DND-41 (cell line): ENCODE measurements at regions not wholly inside any gene's neighbourhood (a gene's known extent, or its start where the extent isn't known, plus 50 kb on each side); places are given as distances from the start of the nearest gene placed in this dataset.

Source experiments
- ATAC-seq: fragments of 200-7000 bp; cut with Tn5 transposase; 3 replicates; pipeline ENCODE4 v1.9.1; 2021; ENCODE audit warnings: low read depth; ENCODE audit not compliant: insufficient read depth
- DNase-seq: peaks from one replicate; pipeline ENCODE4 v3.0.0-alpha.2; 2020
- H2AFZ ChIP-seq: 2 replicates; pipeline ENCODE4 v1.6.0; 2012; ENCODE audit warnings: low read depth, low read length
- H3K27ac ChIP-seq: 2 replicates; pipeline ENCODE4 v1.5.1; 2012; ENCODE audit warnings: low read length, inconsistent platforms
- H3K27me3 ChIP-seq: fragments of 200-600 bp; sonication (generic); 2 replicates; pipeline ENCODE4 v1.6.0; 2012; ENCODE audit warnings: low read length, mild to moderate bottlenecking, inconsistent platforms; ENCODE audit not compliant: insufficient read depth, poor library complexity
- H3K36me3 ChIP-seq: 2 replicates; pipeline ENCODE4 v1.5.1; 2012; ENCODE audit warnings: low read length, inconsistent platforms; ENCODE audit not compliant: insufficient read depth
- H3K4me1 ChIP-seq: 2 replicates; pipeline ENCODE4 v1.5.1; 2012; ENCODE audit warnings: mild to moderate bottlenecking, low read length; ENCODE audit not compliant: insufficient read depth
- H3K4me2 ChIP-seq: 2 replicates; pipeline ENCODE4 v1.6.0; 2012; ENCODE audit warnings: mild to moderate bottlenecking, moderate library complexity, low read length, inconsistent platforms; ENCODE audit not compliant: insufficient read depth
- H3K4me3 ChIP-seq, 2 experiments: fragments of 200-600 bp in 1 of 2; shearing (Covaris generic) in 1 of 2; 2 replicates each; pipeline ENCODE4 v1.5.1; 2012 to 2016; ENCODE audit warnings: inconsistent platforms in 2 of 2, low read length in 2 of 2, mild to moderate bottlenecking in 2 of 2, low read depth in 1 of 2, moderate library complexity in 1 of 2
- H3K79me2 ChIP-seq: 2 replicates; pipeline ENCODE4 v1.6.0; 2012; ENCODE audit warnings: low read length, inconsistent platforms; ENCODE audit not compliant: insufficient read depth
- H3K9ac ChIP-seq: 2 replicates; pipeline ENCODE4 v1.6.0; 2012; ENCODE audit warnings: low read depth, mild to moderate bottlenecking, inconsistent platforms, low read length, moderate library complexity
- H3K9me3 ChIP-seq: 2 replicates; pipeline ENCODE4 v1.5.1; 2012; ENCODE audit warnings: low read length, moderate library complexity, mild to moderate bottlenecking, inconsistent platforms; ENCODE audit not compliant: insufficient read depth, severe bottlenecking
- H4K20me1 ChIP-seq: 2 replicates; pipeline ENCODE4 v1.6.0; 2012; ENCODE audit warnings: low read length; ENCODE audit not compliant: insufficient read depth
- EZH2 ChIP-seq: IDR thresholded peaks from 3 replicates; pipeline ENCODE4 v1.6.1; 2012; ENCODE audit warnings: borderline replicate concordance, low read depth, mild to moderate bottlenecking, moderate library complexity, low read length, inconsistent platforms; ENCODE audit not compliant: severe bottlenecking
- TF ChIP-seq, protein P1 (sequence below): IDR thresholded peaks from 2 replicates; pipeline ENCODE4 v1.5.1; 2012; ENCODE audit warnings: borderline replicate concordance, low read length, moderate library complexity, mild to moderate bottlenecking; ENCODE audit not compliant: poor library complexity, severe bottlenecking; ENCODE audit errors: extremely low read depth

DNA sequence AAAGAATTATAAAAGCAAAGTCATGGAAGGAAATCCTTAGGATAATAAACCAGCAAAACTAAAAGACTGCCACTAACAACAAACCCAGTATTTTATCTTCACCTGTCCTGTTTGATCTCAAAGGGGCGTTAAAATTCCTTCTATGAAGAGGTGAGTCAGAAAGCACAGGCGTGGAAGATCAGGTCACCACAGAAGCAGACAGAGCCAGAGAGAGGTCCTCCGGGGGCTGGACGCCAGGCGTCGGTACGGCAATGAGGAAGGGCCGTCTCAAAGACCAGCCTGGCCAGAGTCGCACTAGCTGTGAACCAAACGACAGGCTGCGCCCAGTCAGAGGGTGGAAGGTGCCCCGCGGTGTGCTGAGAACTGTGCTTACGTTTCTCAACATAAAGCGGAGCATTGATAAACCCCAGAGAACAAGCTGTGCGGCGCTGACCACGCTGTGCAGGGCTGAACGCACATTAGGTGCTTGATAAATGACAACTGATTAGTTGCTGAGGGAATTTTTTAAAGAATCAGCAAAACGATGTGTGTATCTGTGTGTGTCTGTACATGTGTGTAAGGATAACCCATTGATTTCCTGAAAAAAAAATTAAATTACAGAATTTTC, 85.6 kb downstream of the RNASET2 start:
- Histone ChIP-seq H3K27ac (no peak overlapping the region), H3K4me2 (no peak overlapping the region), H3K4me1 (no peaks in the 10 kb centered on the region), H3K9me3 (no peaks in the 10 kb centered on the region), H3K9ac (no peak overlapping the region), H3K36me3 (no peaks in the 10 kb centered on the region), H3K27me3 (no peaks in the 10 kb centered on the region), H3K4me3 (no peak overlapping the region), H3K79me2 (no peaks in the 10 kb centered on the region), H4K20me1 (peaks cover 3% of the 10 kb centered on the region; the same call in 1 of the 2 replicates), H2AFZ (no peak overlapping the region)
- ATAC-seq (no peak), DNase-seq (no peak)
- TF ChIP-seq EZH2 = no peak
- TF ChIP-seq, protein P1, sequence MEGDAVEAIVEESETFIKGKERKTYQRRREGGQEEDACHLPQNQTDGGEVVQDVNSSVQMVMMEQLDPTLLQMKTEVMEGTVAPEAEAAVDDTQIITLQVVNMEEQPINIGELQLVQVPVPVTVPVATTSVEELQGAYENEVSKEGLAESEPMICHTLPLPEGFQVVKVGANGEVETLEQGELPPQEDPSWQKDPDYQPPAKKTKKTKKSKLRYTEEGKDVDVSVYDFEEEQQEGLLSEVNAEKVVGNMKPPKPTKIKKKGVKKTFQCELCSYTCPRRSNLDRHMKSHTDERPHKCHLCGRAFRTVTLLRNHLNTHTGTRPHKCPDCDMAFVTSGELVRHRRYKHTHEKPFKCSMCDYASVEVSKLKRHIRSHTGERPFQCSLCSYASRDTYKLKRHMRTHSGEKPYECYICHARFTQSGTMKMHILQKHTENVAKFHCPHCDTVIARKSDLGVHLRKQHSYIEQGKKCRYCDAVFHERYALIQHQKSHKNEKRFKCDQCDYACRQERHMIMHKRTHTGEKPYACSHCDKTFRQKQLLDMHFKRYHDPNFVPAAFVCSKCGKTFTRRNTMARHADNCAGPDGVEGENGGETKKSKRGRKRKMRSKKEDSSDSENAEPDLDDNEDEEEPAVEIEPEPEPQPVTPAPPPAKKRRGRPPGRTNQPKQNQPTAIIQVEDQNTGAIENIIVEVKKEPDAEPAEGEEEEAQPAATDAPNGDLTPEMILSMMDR = no peak

DNA sequence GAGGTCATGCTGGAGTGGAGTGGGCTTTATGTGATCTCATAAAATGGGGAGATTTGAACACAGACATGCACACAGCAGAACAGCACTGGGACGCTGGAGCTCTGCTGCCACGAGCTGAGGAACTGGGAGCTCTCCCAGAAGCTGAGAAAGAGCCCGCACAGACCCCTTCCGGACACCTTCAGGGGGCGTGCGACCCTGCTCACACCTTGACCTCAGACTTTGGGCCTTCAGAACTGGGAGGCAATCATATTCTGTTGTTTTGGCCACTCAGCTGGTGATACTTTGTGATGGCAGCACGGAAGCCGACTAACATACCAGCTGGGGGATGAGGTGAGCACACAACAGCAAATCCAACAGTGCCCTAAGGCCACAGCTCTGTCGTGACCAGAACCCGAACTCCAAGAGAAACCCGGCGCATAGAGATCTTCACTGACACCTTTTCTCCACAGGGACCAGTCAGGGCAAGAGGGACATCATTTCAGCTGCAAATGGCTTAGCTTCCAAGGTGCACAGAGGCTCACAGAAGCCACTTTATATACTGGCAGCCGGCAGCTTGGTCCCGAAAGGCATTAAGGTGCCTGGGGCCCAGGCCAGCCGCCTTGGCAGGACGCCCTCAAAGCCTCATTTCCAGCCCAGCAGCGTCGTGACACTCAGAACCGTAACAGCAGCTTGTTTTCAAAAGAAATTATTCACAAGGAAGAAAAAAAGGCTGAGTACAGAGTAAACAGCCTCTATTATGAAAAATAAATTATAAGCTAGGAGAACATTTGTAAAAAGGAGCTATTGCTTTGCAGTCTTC, 89.3 kb downstream of the RNASET2 start:
- Histone ChIP-seq H3K79me2 (no peaks in the 10 kb centered on the region), H3K27me3 (peaks cover 13% of the 10 kb centered on the region), H3K9ac (no peak overlapping the region), H2AFZ (no peak overlapping the region), H3K9me3 (no peaks in the 10 kb centered on the region), H3K4me2 (no peak overlapping the region), H3K4me3 (no peak overlapping the region), H3K4me1 (peaks cover 7% of the 10 kb centered on the region; the same call in 1 of the 2 replicates), H3K27ac (no peak overlapping the region), H3K36me3 (no peaks in the 10 kb centered on the region), H4K20me1 (peaks cover 1% of the 10 kb centered on the region; the same call in 1 of the 2 replicates)
- ATAC-seq (no peak), DNase-seq (no peak)
- TF ChIP-seq EZH2 = no peak
- TF ChIP-seq, protein P1 = no peak

DNA sequence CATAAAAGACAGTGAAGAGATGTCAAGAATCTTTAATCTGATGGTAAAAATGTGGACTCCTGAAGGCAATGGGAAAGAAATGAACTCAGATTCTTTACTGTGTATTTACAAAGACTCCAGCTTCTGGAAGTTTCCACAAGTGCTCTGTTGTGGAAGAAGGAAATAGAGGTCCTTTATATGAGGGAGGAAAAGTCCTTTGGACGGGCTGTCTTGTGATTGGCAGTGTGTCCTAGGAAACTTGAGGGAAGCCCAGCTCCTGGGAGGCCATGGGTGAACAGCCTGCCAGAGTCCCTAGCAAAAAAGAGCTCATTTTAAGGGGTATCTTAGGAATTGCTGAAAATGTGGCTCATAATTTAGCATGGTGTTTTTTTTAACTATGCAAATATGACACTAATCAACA, 92.0 kb downstream of the RNASET2 start:
- DNase-seq = no peak
- TF ChIP-seq, protein P1 = no peak
- TF ChIP-seq EZH2 = no peak
- Histone ChIP-seq H3K27me3 (peaks cover 27% of the 10 kb centered on the region), H3K36me3 (no peaks in the 10 kb centered on the region), H3K4me2 (no peak overlapping the region), H4K20me1 (no peaks in the 10 kb centered on the region), H3K27ac (no peak overlapping the region), H3K79me2 (no peaks in the 10 kb centered on the region), H3K9ac (no peak overlapping the region), H2AFZ (no peak overlapping the region), H3K4me3 (no peak overlapping the region), H3K4me1 (peaks cover 10% of the 10 kb centered on the region; the same call in 1 of the 2 replicates), H3K9me3 (no peaks in the 10 kb centered on the region)
- ATAC-seq = no peak
